ENCODE measurements at regions not wholly inside any gene's neighbourhood (a gene's known extent, or its start where the extent isn't known, plus 50 kb on each side); places are given as distances from the start of the nearest gene placed in this dataset.

DNA sequence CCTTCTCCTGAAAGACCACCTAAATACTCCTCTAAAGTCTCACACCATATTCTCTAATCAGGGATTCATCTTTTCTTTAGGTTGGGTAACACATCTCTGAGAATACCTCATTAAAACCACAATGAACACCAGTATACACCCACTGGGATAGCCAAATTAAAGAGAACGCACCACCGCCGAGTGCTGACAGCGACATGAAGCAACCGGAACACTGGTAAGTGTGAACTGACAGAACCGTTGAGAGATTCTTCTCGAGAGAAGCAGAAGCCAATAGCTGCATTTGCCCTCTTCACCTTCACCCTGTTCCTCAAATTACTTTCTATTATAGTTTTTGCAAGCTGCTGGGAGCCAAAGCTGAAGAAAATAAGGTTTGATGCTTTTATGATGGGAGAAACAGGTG is 318.5 kb downstream of the FBXO15 start:
- TF ChIP-seq, protein P1, sequence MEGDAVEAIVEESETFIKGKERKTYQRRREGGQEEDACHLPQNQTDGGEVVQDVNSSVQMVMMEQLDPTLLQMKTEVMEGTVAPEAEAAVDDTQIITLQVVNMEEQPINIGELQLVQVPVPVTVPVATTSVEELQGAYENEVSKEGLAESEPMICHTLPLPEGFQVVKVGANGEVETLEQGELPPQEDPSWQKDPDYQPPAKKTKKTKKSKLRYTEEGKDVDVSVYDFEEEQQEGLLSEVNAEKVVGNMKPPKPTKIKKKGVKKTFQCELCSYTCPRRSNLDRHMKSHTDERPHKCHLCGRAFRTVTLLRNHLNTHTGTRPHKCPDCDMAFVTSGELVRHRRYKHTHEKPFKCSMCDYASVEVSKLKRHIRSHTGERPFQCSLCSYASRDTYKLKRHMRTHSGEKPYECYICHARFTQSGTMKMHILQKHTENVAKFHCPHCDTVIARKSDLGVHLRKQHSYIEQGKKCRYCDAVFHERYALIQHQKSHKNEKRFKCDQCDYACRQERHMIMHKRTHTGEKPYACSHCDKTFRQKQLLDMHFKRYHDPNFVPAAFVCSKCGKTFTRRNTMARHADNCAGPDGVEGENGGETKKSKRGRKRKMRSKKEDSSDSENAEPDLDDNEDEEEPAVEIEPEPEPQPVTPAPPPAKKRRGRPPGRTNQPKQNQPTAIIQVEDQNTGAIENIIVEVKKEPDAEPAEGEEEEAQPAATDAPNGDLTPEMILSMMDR (conservative IDR thresholded peaks at IDR 0.05): no peak
- no peak overlapping the region for H3K4me3 ChIP-seq (ENCODE audit: low read length)
- no peaks in the 10 kb centered on the region for H3K36me3 ChIP-seq (ENCODE audit: control insufficient read depth, insufficient read depth, low read length)
- no peaks in the 10 kb centered on the region for H3K9me3 Mint-ChIP-seq
- H3K27ac Mint-ChIP-seq: no peak overlapping the region
- no peaks in the 10 kb centered on the region for H3K27me3 ChIP-seq (ENCODE audit: control insufficient read depth, insufficient read depth, low read length, poor library complexity, severe bottlenecking)
- WGBS, 2 experiments (ENCODE audit: insufficient coverage in 1 of 2, insufficient read length in 1 of 2): 89 to 96% methylated on average over 7 of the region's 7 CpGs
- H3K9me3 ChIP-seq (ENCODE audit: control insufficient read depth, low read length): no peaks in the 10 kb centered on the region
- no peak for DNase-seq
- H3K4me1 ChIP-seq (ENCODE audit: control insufficient read depth, insufficient read depth, low read length): no peaks in the 10 kb centered on the region
- no peak overlapping the region for H3K27ac ChIP-seq (ENCODE audit: low read depth, low read length)
- H3K36me3 Mint-ChIP-seq (ENCODE audit: low read depth): no peaks in the 10 kb centered on the region
- no peak overlapping the region for H3K4me3 Mint-ChIP-seq
- no peak overlapping the region for H3K9ac ChIP-seq (ENCODE audit: extremely low read depth, low read length, poor library complexity, severe bottlenecking)
- H3K4me1 Mint-ChIP-seq: no peaks in the 10 kb centered on the region
- H3K27me3 Mint-ChIP-seq (ENCODE audit: insufficient read depth): peaks cover 9% of the 10 kb centered on the region

DNA sequence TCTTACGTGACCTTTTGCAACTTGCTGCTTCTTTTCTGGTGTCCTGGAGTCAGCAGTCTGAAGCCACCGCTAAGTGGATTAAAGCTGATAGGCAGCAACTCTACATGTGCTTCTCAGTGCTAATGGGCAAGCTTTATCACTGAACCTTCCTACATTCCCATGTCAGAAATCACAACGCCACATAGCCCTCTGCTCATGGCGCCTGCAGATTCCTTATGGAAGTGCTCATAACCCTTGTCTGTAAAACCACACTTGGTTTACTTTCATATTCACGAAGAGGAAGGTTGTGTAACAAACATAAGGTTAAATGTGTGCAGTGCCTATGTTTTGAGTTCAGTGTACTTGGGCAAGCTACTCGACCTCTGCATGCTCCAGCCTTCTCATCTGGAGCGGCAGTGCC is 319.8 kb downstream of the FBXO15 start:
- no peak overlapping the region for H3K27ac ChIP-seq (ENCODE audit: low read depth, low read length)
- Mint-ChIP-seq H3K4me3 (no peak overlapping the region), H3K27me3 (ENCODE audit: insufficient read depth) (peaks cover 9% of the 10 kb centered on the region), H3K9me3 (no peaks in the 10 kb centered on the region), H3K4me1 (no peaks in the 10 kb centered on the region), H3K27ac (no peak overlapping the region), H3K36me3 (ENCODE audit: low read depth) (no peaks in the 10 kb centered on the region)
- 88 to 90% methylated on average over 4 to 7 of the region's 7 CpGs for WGBS, 2 experiments (ENCODE audit: insufficient coverage in 1 of 2, insufficient read length in 1 of 2)
- no peaks in the 10 kb centered on the region for H3K9me3 ChIP-seq (ENCODE audit: control insufficient read depth, low read length)
- H3K9ac ChIP-seq (ENCODE audit: extremely low read depth, low read length, poor library complexity, severe bottlenecking): no peak overlapping the region
- H3K27me3 ChIP-seq (ENCODE audit: control insufficient read depth, insufficient read depth, low read length, poor library complexity, severe bottlenecking): no peaks in the 10 kb centered on the region
- DNase-seq: no peak
- TF ChIP-seq, protein P1 (conservative IDR thresholded peaks at IDR 0.05): no peak
- H3K4me1 ChIP-seq (ENCODE audit: control insufficient read depth, insufficient read depth, low read length): no peaks in the 10 kb centered on the region
- no peaks in the 10 kb centered on the region for H3K36me3 ChIP-seq (ENCODE audit: control insufficient read depth, insufficient read depth, low read length)
- H3K4me3 ChIP-seq (ENCODE audit: low read length): no peak overlapping the region

DNA sequence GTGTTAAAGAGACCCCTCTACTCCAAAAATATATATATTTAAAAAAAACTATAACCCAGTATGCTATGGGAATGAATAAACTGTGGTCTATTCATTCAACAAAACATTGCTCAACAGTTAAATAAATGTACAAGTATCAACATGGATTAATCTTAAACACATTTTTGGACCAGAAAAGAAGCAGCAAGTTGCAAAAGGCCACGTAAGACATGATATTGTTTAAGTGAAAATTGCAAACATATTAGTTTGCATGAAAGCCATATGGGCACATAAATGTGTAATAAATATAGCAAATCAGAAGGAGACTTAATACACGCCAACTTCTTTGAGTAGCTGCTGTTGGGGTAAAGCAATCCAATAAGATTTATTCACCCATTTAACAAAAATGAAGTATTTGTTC is 321.5 kb downstream of the FBXO15 start:
- H3K4me1 ChIP-seq (ENCODE audit: control insufficient read depth, insufficient read depth, low read length): no peaks in the 10 kb centered on the region
- Mint-ChIP-seq H3K27me3 (ENCODE audit: insufficient read depth) (peaks cover 9% of the 10 kb centered on the region), H3K27ac (no peak overlapping the region), H3K4me3 (no peak overlapping the region), H3K9me3 (no peaks in the 10 kb centered on the region), H3K4me1 (no peaks in the 10 kb centered on the region), H3K36me3 (ENCODE audit: low read depth) (no peaks in the 10 kb centered on the region)
- TF ChIP-seq, protein P1 (conservative IDR thresholded peaks at IDR 0.05): no peak
- H3K4me3 ChIP-seq (ENCODE audit: low read length): no peak overlapping the region
- no peak overlapping the region for H3K9ac ChIP-seq (ENCODE audit: extremely low read depth, low read length, poor library complexity, severe bottlenecking)
- no peak for DNase-seq
- H3K27me3 ChIP-seq (ENCODE audit: control insufficient read depth, insufficient read depth, low read length, poor library complexity, severe bottlenecking): no peaks in the 10 kb centered on the region
- no peaks in the 10 kb centered on the region for H3K9me3 ChIP-seq (ENCODE audit: control insufficient read depth, low read length)
- 92 to 100% methylated on average over 1 of the region's 2 CpGs for WGBS, 2 experiments (ENCODE audit: insufficient coverage in 1 of 2, insufficient read length in 1 of 2)
- H3K36me3 ChIP-seq (ENCODE audit: control insufficient read depth, insufficient read depth, low read length): no peaks in the 10 kb centered on the region
- H3K27ac ChIP-seq (ENCODE audit: low read depth, low read length): no peak overlapping the region
